ENCODE measurements at regions not wholly inside any gene's neighbourhood (a gene's known extent, or its start where the extent isn't known, plus 50 kb on each side); places are given as distances from the start of the nearest gene placed in this dataset.

DNA sequence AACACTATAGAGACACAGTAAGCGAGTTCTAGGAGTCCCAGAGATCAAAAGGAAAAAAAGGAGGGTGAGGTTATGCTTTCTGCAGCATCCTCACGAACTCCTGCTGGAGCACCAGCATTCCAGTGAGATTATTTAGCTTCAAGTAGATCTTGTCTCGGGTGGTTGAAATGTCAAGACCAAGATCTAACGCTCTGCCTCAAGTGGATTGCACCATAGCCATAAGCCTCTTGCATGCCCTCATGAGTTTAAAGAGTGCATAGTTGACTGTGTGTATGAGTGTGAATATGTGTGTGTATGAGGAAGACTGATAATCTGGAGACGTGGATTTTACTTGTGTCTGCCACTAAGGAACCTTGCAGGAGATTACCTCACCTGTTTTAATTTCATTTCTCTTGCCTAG lies 335.3 kb upstream of the ADAMTSL1 start:
- TF ChIP-seq POU2F2 (IDR thresholded peaks at IDR 0.05; ENCODE audit: low read depth, low read length), result no peak
- TF ChIP-seq PAX5 (IDR thresholded peaks at IDR 0.05; ENCODE audit: insufficient read depth, low read length, severe bottlenecking), result no peak
- TF ChIP-seq TAF1 (IDR thresholded peaks at IDR 0.05; ENCODE audit: low read depth, low read length), result no peak
- TF ChIP-seq SPI1 (IDR thresholded peaks at IDR 0.05; ENCODE audit: low read depth, low read length), result no peak
- no peak for TF ChIP-seq POLR2A (IDR thresholded peaks at IDR 0.05; ENCODE audit: low read depth, low read length)
- no peak for TF ChIP-seq POLR2AphosphoS5 (IDR thresholded peaks at IDR 0.05; ENCODE audit: low read depth, low read length)
- no peak for FAIRE-seq
- DNase-seq (ENCODE audit: insufficient read length, low spot score), result no peak

DNA sequence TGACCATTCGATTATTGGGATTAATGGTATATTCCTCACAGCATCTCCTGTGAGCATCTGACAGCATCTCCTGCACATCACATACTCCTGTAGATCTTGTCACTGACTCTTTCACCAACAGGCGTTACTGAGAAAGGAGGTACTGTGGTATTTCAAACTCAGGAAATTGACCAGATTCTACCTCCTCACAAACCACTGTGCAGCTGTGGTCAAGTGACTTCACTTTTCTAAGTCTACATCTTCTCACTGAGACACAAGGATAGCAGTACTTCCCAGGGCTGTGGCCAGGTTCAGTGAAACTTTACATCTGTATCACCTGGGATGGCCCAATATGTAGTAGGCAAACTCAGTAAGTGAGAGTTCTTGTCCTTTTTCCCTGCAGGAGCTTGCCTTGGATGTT lies 332.3 kb upstream of the ADAMTSL1 start:
- FAIRE-seq, result no peak
- no peak for TF ChIP-seq TAF1 (IDR thresholded peaks at IDR 0.05; ENCODE audit: low read depth, low read length)
- no peak for TF ChIP-seq SPI1 (IDR thresholded peaks at IDR 0.05; ENCODE audit: low read depth, low read length)
- no peak for DNase-seq (ENCODE audit: insufficient read length, low spot score)

DNA sequence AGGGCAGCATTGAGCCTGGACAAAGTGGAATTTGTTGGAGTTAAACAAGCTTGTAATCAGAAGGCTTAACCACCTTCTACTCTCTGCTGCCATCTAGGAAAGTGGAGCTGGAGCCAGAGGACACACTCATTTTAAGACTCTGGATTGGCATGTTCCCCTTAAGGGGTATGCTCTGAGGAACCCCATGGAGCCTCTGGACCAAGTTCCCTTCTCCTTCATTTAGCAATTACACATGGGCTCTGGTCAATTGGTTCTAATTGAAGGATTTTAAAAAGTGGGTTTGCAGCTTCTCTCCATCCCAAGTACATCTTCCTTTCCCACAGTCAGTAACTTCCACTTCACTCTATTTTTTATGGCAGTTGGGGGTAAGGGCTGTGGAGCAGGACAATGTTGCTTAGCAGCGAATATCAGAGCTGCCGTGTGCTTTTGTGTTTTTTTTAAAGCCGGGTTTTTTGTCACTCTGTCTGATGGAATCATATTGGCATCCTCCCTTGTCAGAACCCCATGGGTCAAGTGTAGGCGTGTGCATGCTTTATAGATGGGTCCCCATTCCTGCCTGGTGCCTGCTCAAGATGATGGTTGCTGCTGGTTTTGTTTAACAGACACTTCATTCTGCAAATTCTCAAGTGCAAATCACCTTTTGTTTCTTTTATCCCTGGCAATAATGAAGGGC lies 330.7 kb upstream of the ADAMTSL1 start:
- FAIRE-seq, result no peak
- no peak for TF ChIP-seq POU2F2 (IDR thresholded peaks at IDR 0.05; ENCODE audit: low read depth, low read length)
- no peak for DNase-seq (ENCODE audit: insufficient read length, low spot score)

DNA sequence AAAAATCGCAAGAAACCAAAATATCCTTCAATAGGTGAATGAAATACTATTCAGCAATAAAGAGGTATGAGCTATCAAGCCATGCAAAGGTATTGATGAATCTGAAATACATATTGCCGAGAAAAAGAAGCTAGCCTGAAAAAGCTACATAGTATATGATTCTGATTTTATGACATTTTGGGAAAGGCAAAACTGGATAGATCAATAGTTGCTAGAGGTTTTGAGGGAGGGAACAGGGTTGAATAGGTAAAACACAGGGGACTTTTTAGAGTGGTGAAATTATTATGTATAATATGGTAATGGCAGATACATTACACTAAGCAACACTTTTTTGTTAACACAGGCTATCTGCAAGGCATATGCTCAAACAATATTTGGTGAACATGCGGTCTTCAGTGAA lies 327.6 kb upstream of the ADAMTSL1 start:
- FAIRE-seq (no peak), DNase-seq (ENCODE audit: insufficient read length, low spot score) (no peak)
- TF ChIP-seq POLR2AphosphoS5 (IDR thresholded peaks at IDR 0.05; ENCODE audit: low read depth, low read length), result no peak
- no peak for TF ChIP-seq TAF1 (IDR thresholded peaks at IDR 0.05; ENCODE audit: low read depth, low read length)
- TF ChIP-seq POLR2A (IDR thresholded peaks at IDR 0.05; ENCODE audit: low read depth, low read length), result no peak
- TF ChIP-seq PAX5 (IDR thresholded peaks at IDR 0.05; ENCODE audit: insufficient read depth, low read length, severe bottlenecking), result no peak
- no peak for TF ChIP-seq SPI1 (IDR thresholded peaks at IDR 0.05; ENCODE audit: low read depth, low read length)
- TF ChIP-seq POU2F2 (IDR thresholded peaks at IDR 0.05; ENCODE audit: low read depth, low read length), result no peak

DNA sequence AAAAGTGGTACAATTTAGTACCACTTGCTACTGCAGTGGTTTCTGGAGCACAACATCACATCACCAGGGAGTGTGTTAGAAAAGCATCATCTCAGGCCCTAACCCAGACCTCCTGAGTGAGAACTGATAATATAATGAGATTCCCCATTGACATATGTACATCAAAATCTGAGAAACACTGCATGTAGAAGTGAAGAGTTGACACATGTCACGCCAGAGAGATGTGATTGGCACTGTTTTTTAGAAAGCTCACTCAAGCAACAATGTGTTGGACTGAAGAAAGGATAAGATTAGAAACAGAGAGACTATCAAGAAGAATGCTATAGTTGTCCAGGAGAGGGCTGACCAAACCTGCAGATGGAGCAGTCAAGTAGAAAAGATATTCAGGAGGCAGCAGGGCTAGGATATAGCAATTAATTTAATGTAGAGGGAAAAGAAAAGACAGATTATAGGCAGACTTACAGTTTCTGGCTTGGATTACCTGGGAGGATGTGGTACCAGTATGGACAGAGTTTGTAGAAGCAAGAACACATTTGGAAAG lies 324.4 kb upstream of the ADAMTSL1 start:
- no peak for TF ChIP-seq POLR2A (IDR thresholded peaks at IDR 0.05; ENCODE audit: low read depth, low read length)
- no peak for TF ChIP-seq TAF1 (IDR thresholded peaks at IDR 0.05; ENCODE audit: low read depth, low read length)
- TF ChIP-seq POLR2AphosphoS5 (IDR thresholded peaks at IDR 0.05; ENCODE audit: low read depth, low read length), result no peak
- no peak for TF ChIP-seq PAX5 (IDR thresholded peaks at IDR 0.05; ENCODE audit: insufficient read depth, low read length, severe bottlenecking)
- TF ChIP-seq SPI1 (IDR thresholded peaks at IDR 0.05; ENCODE audit: low read depth, low read length), result no peak
- no peak for TF ChIP-seq POU2F2 (IDR thresholded peaks at IDR 0.05; ENCODE audit: low read depth, low read length)
- DNase-seq (ENCODE audit: insufficient read length, low spot score) (no peak), FAIRE-seq (no peak)

DNA sequence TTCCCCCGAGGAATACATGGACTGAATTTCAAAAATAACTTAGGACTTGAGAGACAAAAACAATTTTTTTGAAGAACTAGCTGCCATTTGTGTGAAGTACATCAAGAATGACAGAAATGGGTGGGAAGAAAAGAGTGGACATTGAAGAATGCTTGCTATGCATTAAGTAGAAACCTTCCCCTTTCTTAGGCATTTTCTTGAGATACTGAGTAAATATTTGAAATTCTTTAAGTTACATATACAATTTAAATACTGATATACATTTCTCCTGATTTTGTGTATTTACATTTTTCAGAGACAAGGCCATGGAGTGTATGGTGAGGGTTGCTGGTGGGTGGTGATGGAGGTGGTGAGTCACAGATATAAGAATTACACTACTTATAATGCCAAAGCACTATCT lies 319.3 kb upstream of the ADAMTSL1 start:
- TF ChIP-seq POLR2AphosphoS5 (IDR thresholded peaks at IDR 0.05; ENCODE audit: low read depth, low read length) (no peak), PAX5 (IDR thresholded peaks at IDR 0.05; ENCODE audit: insufficient read depth, low read length, severe bottlenecking) (no peak), POLR2A (IDR thresholded peaks at IDR 0.05; ENCODE audit: low read depth, low read length) (no peak), TAF1 (IDR thresholded peaks at IDR 0.05; ENCODE audit: low read depth, low read length) (no peak), SPI1 (IDR thresholded peaks at IDR 0.05; ENCODE audit: low read depth, low read length) (no peak), POU2F2 (IDR thresholded peaks at IDR 0.05; ENCODE audit: low read depth, low read length) (no peak)
- no peak for FAIRE-seq
- DNase-seq (ENCODE audit: insufficient read length, low spot score), result no peak

DNA sequence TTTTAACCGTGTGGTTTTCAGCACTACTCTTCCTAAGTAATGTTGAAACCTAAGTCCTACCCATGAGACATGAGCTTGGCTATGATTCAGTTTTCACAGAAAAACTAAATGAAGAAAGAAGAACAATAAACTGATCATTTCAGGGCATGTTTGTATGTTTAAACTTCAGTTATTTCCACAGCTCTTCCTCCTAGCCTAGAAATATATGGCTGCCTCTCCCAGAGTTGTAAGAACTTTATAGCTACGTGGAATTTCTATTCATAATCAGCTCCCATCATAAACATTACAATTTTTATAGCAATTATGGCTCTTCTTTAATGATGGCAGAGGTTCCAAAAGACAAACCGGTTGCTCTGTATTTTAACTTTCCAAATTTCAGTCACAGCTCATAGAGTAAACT lies 314.7 kb upstream of the ADAMTSL1 start:
- DNase-seq (ENCODE audit: insufficient read length, low spot score) (no peak), FAIRE-seq (no peak)
- TF ChIP-seq POLR2A (IDR thresholded peaks at IDR 0.05; ENCODE audit: low read depth, low read length) (no peak), POU2F2 (IDR thresholded peaks at IDR 0.05; ENCODE audit: low read depth, low read length) (no peak), TAF1 (IDR thresholded peaks at IDR 0.05; ENCODE audit: low read depth, low read length) (no peak), PAX5 (IDR thresholded peaks at IDR 0.05; ENCODE audit: insufficient read depth, low read length, severe bottlenecking) (no peak), SPI1 (IDR thresholded peaks at IDR 0.05; ENCODE audit: low read depth, low read length) (no peak), POLR2AphosphoS5 (IDR thresholded peaks at IDR 0.05; ENCODE audit: low read depth, low read length) (no peak)

DNA sequence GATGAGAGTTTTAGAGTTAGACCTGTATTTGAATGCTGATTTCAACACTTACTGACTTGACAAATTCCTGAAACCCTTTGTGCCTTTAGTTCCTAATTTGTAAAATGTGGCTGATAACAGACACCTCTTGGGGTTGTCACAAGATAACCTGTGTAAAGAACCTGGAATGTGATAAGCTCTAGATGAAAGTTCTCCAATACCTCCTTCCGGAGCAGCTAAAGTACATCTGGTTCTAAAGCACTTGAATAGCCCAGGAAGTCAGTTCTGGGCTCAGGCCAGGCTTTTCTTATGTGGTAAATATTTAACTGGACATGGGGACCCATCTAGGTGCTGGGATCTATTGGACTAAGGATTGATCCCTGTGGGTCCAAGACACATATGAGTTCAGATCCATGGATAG lies 310.8 kb upstream of the ADAMTSL1 start:
- no peak for DNase-seq (ENCODE audit: insufficient read length, low spot score)
- TF ChIP-seq POLR2AphosphoS5 (IDR thresholded peaks at IDR 0.05; ENCODE audit: low read depth, low read length), result no peak
- TF ChIP-seq SPI1 (IDR thresholded peaks at IDR 0.05; ENCODE audit: low read depth, low read length), result no peak
- no peak for TF ChIP-seq PAX5 (IDR thresholded peaks at IDR 0.05; ENCODE audit: insufficient read depth, low read length, severe bottlenecking)
- TF ChIP-seq TAF1 (IDR thresholded peaks at IDR 0.05; ENCODE audit: low read depth, low read length), result no peak
- no peak for TF ChIP-seq POU2F2 (IDR thresholded peaks at IDR 0.05; ENCODE audit: low read depth, low read length)
- TF ChIP-seq POLR2A (IDR thresholded peaks at IDR 0.05; ENCODE audit: low read depth, low read length), result no peak
- FAIRE-seq, result no peak

DNA sequence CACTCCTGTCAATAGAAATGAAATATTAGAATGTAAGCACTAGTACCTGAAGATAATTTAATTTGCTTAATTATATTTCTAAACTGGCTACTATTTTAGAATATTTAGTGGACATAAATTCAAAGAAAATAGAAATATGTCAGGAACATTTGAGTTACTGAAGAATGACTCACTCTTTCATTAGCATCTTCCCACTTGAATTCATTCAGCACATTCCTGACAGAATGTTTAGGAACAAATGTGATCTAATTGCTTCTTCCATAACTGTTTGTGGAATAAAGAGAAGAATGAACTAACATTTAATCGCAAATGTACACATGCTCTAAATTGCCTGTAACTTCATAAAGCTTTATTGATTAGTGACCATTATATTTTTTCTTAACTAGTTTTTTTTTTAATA lies 306.2 kb upstream of the ADAMTSL1 start:
- TF ChIP-seq POU2F2 (IDR thresholded peaks at IDR 0.05; ENCODE audit: low read depth, low read length), result no peak
- TF ChIP-seq POLR2A (IDR thresholded peaks at IDR 0.05; ENCODE audit: low read depth, low read length), result no peak
- TF ChIP-seq PAX5 (IDR thresholded peaks at IDR 0.05; ENCODE audit: insufficient read depth, low read length, severe bottlenecking), result no peak
- TF ChIP-seq TAF1 (IDR thresholded peaks at IDR 0.05; ENCODE audit: low read depth, low read length), result no peak
- TF ChIP-seq POLR2AphosphoS5 (IDR thresholded peaks at IDR 0.05; ENCODE audit: low read depth, low read length), result no peak
- no peak for TF ChIP-seq SPI1 (IDR thresholded peaks at IDR 0.05; ENCODE audit: low read depth, low read length)
- FAIRE-seq, result no peak
- no peak for DNase-seq (ENCODE audit: insufficient read length, low spot score)

DNA sequence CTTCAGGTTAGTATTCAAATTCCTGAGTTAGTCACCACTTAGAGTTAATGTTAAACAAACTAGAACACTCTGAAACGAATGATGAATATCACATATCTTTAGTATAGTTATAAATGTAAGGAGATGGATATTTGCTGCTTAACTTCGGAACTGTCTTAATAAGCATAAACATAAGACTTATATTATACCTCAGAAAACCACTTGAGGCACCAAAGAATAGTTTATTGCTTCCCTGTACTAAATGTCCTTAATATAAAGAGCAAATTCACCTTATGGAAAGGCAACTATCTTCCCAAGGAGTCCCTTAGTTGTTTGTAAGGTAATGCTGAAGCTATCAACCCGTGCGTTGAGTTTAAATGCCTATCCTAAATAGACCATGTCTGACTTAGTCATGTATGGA lies 300.0 kb upstream of the ADAMTSL1 start:
- TF ChIP-seq POU2F2 (IDR thresholded peaks at IDR 0.05; ENCODE audit: low read depth, low read length) (no peak), POLR2AphosphoS5 (IDR thresholded peaks at IDR 0.05; ENCODE audit: low read depth, low read length) (no peak), POLR2A (IDR thresholded peaks at IDR 0.05; ENCODE audit: low read depth, low read length) (no peak), SPI1 (IDR thresholded peaks at IDR 0.05; ENCODE audit: low read depth, low read length) (no peak), TAF1 (IDR thresholded peaks at IDR 0.05; ENCODE audit: low read depth, low read length) (no peak), PAX5 (IDR thresholded peaks at IDR 0.05; ENCODE audit: insufficient read depth, low read length, severe bottlenecking) (no peak)
- DNase-seq (ENCODE audit: insufficient read length, low spot score) (no peak), FAIRE-seq (no peak)
